K562 (cell line): ENCODE measurements at regions not wholly inside any gene's neighbourhood (a gene's known extent, or its start where the extent isn't known, plus 50 kb on each side); places are given as distances from the start of the nearest gene placed in this dataset.

Experiments
- ATAC-seq: fragments of 200-7000 bp; cut with Tn5 transposase; 3 replicates; pipeline ENCODE4 v1.9.1; 2020; ENCODE audit warnings: moderate library complexity
- BruUV-seq: library from RNA; stranded (reverse); fragments of 400-500 nt; replicated peaks from 2 replicates; lab custom pipeline; 2021; lab: Mats Ljungman, UMichigan
- CTCF ChIA-PET: fragments of 300-600 bp; formaldehyde crosslinking; extraction: SDS; loops from one replicate; lab custom pipeline; 2021; ENCODE audit warnings: low intra/inter-chr PET ratio; lab: Yijun Ruan, JAX
- POLR2A ChIA-PET: fragments of 300-600, 350-650 bp; sonication (Branson Sonifier 250); formaldehyde crosslinking; extraction: SDS; loops from one replicate; lab custom pipeline; 2021; ENCODE audit warnings: antibody characterized with exemption, inconsistent platforms; lab: Yijun Ruan, JAX
- DNase-seq, 4 experiments: peaks; one replicate each; pipeline versions ENCODE4 v3.0.0 to v3.0.0-alpha.2; 2011 to 2018; ENCODE audit warnings: low spot score in 3 of 4, mixed read lengths in 3 of 4; ENCODE audit errors: extremely low read depth in 1 of 4
- FAIRE-seq: peaks from 2 replicates; lab custom pipeline; 2011; peaks lifted over from hg19 to GRCh38; lab: Jason Lieb, UNC
- H2AFZ ChIP-seq: 2 replicates; pipeline ENCODE4 v1.6.0; 2011; ENCODE audit warnings: low read depth, low read length, control low read depth, inconsistent platforms
- H3K27ac ChIP-seq: fragments of 200-600 bp; 3 replicates; pipeline ENCODE4 v1.8.0; 2011; ENCODE audit warnings: low read depth, mild to moderate bottlenecking, control low read depth, inconsistent platforms, low read length, moderate library complexity, mixed read lengths; ENCODE audit errors: extremely low read depth
- H3K27me3 ChIP-seq, 2 experiments: fragments of 300-600 bp in 1 of 2; 2 replicates in 1 of 2; 3 replicates in 1 of 2; pipeline versions ENCODE4 v1.6.0 to v1.8.0; 2011; ENCODE audit warnings: inconsistent platforms in 2 of 2, low read length in 2 of 2, mild to moderate bottlenecking in 1 of 2, mixed read lengths in 1 of 2, moderate library complexity in 1 of 2; ENCODE audit not compliant: control insufficient read depth in 2 of 2, insufficient read depth in 2 of 2
- H3K36me3 ChIP-seq: fragments of 300-600 bp; 3 replicates; pipeline ENCODE4 v1.8.0; 2011; ENCODE audit warnings: mild to moderate bottlenecking, low read length, inconsistent platforms; ENCODE audit not compliant: control insufficient read depth, insufficient read depth
- H3K4me1 ChIP-seq, 2 experiments: fragments of 200-600 bp in 1 of 2; replicated peaks in 1 of 2; 2 replicates in 1 of 2; 3 replicates in 1 of 2; pipeline versions ENCODE4 v1.5.1 to v1.8.0; 2011; ENCODE audit warnings: inconsistent platforms in 2 of 2, low read length in 2 of 2, mild to moderate bottlenecking in 1 of 2, mixed read lengths in 1 of 2, moderate library complexity in 1 of 2; ENCODE audit not compliant: control insufficient read depth in 2 of 2, insufficient read depth in 2 of 2
- H3K4me2 ChIP-seq: 2 replicates; pipeline ENCODE4 v1.6.1; 2011; ENCODE audit warnings: low read length, control low read depth, inconsistent platforms, mixed read lengths; ENCODE audit not compliant: insufficient read depth
- H3K4me3 ChIP-seq: fragments of 200-600 bp; sonication (generic), shearing (Covaris generic); 2 replicates; pipeline ENCODE4 v1.5.1; 2016; ENCODE audit warnings: control low read depth, inconsistent platforms
- H3K79me2 ChIP-seq: fragments of 200-600 bp; 3 replicates; pipeline ENCODE4 v1.8.0; 2011; ENCODE audit warnings: low read length, inconsistent platforms; ENCODE audit not compliant: control insufficient read depth, insufficient read depth
- H3K9ac ChIP-seq, 2 experiments: 2 replicates each; pipeline versions ENCODE4 v1.6.0 to v1.6.1; 2011; ENCODE audit warnings: low read depth in 2 of 2, low read length in 2 of 2, control low read depth in 1 of 2, inconsistent platforms in 1 of 2, mild to moderate bottlenecking in 1 of 2, mixed read lengths in 1 of 2; ENCODE audit not compliant: insufficient read depth in 1 of 2
- H3K9me1 ChIP-seq: one replicate; pipeline ENCODE4 v1.6.0; 2011; ENCODE audit warnings: inconsistent platforms, mild to moderate bottlenecking, low read length, moderate library complexity; ENCODE audit not compliant: control insufficient read depth, insufficient read depth
- H3K9me3 ChIP-seq: replicated peaks from 2 replicates; pipeline ENCODE4 v1.5.1; 2011; ENCODE audit warnings: low read depth, low read length, inconsistent platforms; ENCODE audit not compliant: control insufficient read depth, insufficient read depth
- H4K20me1 ChIP-seq: replicated peaks from 2 replicates; pipeline ENCODE4 v1.6.1; 2011; ENCODE audit warnings: low read length, inconsistent platforms, mixed read lengths; ENCODE audit not compliant: control insufficient read depth, insufficient read depth
- L3MBTL2 ChIP-seq: fragments of 450-650 bp; IDR thresholded peaks from 2 replicates; pipeline ENCODE4 v1.6.1; 2016; ENCODE audit warnings: mild to moderate bottlenecking, moderate library complexity
- LEF1 ChIP-seq: fragments of 450-650 bp; IDR thresholded peaks from 2 replicates; pipeline ENCODE4 v1.6.1; 2016; ENCODE audit warnings: mild to moderate bottlenecking
- MCM2 ChIP-seq: fragments of 450-650 bp; IDR thresholded peaks from 2 replicates; pipeline ENCODE4 v1.6.1; 2017; ENCODE audit warnings: low read depth, mild to moderate bottlenecking
- RBM15 ChIP-seq: fragments of 200-400 bp; formaldehyde crosslinking; IDR thresholded peaks from 2 replicates; pipeline ENCODE4 v1.6.1; 2018; ENCODE audit warnings: mild to moderate bottlenecking, low read length, moderate library complexity; ENCODE audit not compliant: insufficient read depth
- SIRT6 ChIP-seq: IDR thresholded peaks from one replicate; pipeline ENCODE4 v1.6.1; 2012; ENCODE audit warnings: low read depth, mild to moderate bottlenecking, control low read depth, inconsistent platforms, low read length, moderate library complexity
- ZFP30 ChIP-seq: fragments of 250-450 bp; sonication (Bioruptor Pico); IDR thresholded peaks from 2 replicates; pipeline ENCODE4 v1.8.0; 2022; ENCODE audit warnings: moderate library complexity, mild to moderate bottlenecking, inconsistent platforms, borderline replicate concordance
- ZNF830 ChIP-seq: fragments of 250-450 bp; sonication (Bioruptor Pico); IDR thresholded peaks from 2 replicates; pipeline ENCODE4 v1.5.0; 2021; ENCODE audit warnings: mild to moderate bottlenecking
- WGBS: fragments of 100-300 bp; shearing (Covaris generic); methylation state at CpG from one replicate; pipeline ENCODE4 v1.1.6; 2016; ENCODE audit warnings: low coverage, mixed read lengths; ENCODE audit not compliant: insufficient coverage; ENCODE audit errors: missing lambda C conversion rate; 5-methylcytosine and 5-hydroxymethylcytosine counted together
- in situ Hi-C: fragments of 300-500 bp; cut with MboI; formaldehyde crosslinking; loops from 4 replicates; pipeline ENCODE4 v1.15.0; 2018; ENCODE audit warnings: inconsistent platforms, mixed read lengths
- intact Hi-C: fragments of 100-400 bp; cut with micrococcal nuclease; formaldehyde crosslinking; loops from 2 replicates; pipeline ENCODE4 v1.14.2; 2022
- TF ChIP-seq, protein P1 (sequence below), 3 experiments: IDR thresholded peaks in 2 of 3; conservative IDR thresholded peaks in 1 of 3; 2 replicates each; pipeline ENCODE4 v1.5.1; 2011 to 2012; ENCODE audit warnings: low read length in 3 of 3, mild to moderate bottlenecking in 3 of 3, control low read depth in 2 of 3, improper control_type of control experiment in 1 of 3, inconsistent platforms in 1 of 3, low read depth in 1 of 3, mixed read lengths in 1 of 3, moderate library complexity in 1 of 3; ENCODE audit not compliant: insufficient read depth in 2 of 3

DNA sequence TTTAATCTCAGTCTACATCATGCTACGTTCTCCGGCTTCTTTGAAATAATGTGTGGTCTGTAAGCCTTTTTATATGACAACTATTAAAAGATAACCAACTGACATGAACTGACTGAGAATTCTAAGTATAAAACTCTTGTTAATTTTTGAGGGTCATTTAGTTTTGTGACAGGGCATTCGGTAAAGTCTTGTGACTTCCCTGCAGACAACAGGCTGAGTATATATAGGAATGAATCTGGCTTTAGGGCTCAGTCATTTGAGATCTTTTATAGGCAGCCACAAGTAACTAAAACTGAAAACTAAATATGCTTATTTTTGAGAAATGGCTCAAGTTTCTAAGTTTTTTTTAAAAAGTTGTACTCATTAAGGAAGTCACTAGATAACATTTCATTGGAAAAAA is 62.5 kb upstream of the SCIN start:
- no peaks in the 10 kb centered on the region for H4K20me1 ChIP-seq
- ChIA-PET POLR2A (no interaction called here), CTCF (no interaction called here)
- no peak overlapping the region for H3K9ac ChIP-seq
- no peaks in the 10 kb centered on the region for H3K36me3 ChIP-seq
- no peak overlapping the region for H3K4me2 ChIP-seq
- no peak for DNase-seq
- intact Hi-C loops (no loop called here), in situ Hi-C loops (no loop called here)
- no peak overlapping the region; the same call in 1 of the 2 replicates for H2AFZ ChIP-seq
- H3K4me1 ChIP-seq: no peaks in the 10 kb centered on the region
- WGBS: 47% methylated on average over 3 of the region's 3 CpGs
- no peaks in the 10 kb centered on the region for H3K79me2 ChIP-seq
- H3K27ac ChIP-seq: no peak overlapping the region
- H3K4me3 ChIP-seq: no peak overlapping the region
- no peaks in the 10 kb centered on the region for H3K9me3 ChIP-seq
- H3K9me1 ChIP-seq: no peaks in the 10 kb centered on the region
- BruUV-seq: no TSS peak
- TF ChIP-seq LEF1 (no peak), MCM2 (no peak), RBM15 (no peak), SIRT6 (no peak), ZNF830 (CRISPR knock-in tag) (no peak), ZFP30 (CRISPR knock-in tag) (no peak), L3MBTL2 (no peak)
- TF ChIP-seq, protein P1, sequence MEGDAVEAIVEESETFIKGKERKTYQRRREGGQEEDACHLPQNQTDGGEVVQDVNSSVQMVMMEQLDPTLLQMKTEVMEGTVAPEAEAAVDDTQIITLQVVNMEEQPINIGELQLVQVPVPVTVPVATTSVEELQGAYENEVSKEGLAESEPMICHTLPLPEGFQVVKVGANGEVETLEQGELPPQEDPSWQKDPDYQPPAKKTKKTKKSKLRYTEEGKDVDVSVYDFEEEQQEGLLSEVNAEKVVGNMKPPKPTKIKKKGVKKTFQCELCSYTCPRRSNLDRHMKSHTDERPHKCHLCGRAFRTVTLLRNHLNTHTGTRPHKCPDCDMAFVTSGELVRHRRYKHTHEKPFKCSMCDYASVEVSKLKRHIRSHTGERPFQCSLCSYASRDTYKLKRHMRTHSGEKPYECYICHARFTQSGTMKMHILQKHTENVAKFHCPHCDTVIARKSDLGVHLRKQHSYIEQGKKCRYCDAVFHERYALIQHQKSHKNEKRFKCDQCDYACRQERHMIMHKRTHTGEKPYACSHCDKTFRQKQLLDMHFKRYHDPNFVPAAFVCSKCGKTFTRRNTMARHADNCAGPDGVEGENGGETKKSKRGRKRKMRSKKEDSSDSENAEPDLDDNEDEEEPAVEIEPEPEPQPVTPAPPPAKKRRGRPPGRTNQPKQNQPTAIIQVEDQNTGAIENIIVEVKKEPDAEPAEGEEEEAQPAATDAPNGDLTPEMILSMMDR (IDR thresholded peaks at IDR 0.05 in 2 of 3, conservative IDR thresholded peaks at IDR 0.05 in 1 of 3; ENCODE audit: insufficient read depth in 2 of 3, low read depth in 1 of 3, low read length in 3 of 3): no peak
- TF ChIP-seq, all 486 proteins: peak for 0
- no peaks in the 10 kb centered on the region for H3K27me3 ChIP-seq
- ATAC-seq (no peak), FAIRE-seq (no peak)
